ENCODE measurements at regions not wholly inside any gene's neighbourhood (a gene's known extent, or its start where the extent isn't known, plus 50 kb on each side); places are given as distances from the start of the nearest gene placed in this dataset.
"Not testable (repeated sequence)": the region's sequence is repeated elsewhere in the genome, so short reads cannot be mapped to it uniquely, and the experiment has no call there.

DNA sequence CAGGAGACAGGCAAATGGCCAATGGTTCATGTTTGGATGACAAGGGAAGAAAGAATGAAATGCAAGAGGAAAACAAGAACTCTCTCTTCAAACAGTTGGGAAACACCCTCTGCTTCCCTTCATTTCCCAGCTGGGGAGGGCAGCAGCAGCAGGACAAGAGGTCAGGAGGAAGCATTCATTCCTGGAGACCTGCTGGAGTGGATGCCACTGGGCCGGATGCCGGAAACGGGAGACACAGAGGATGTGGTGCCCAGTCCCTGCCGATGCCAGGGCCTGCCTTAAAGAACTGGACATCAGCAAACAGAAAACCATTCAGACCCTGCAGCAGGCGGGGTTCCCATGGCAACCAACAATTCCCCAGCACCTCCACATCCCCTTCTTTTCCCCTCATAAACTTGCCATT lies 102.3 kb upstream of the ZNF648 start:
- WGBS, 3 donors = 25 to 39% (median 25%) methylated on average over 5 of the region's 5 CpGs
- TF ChIP-seq POLR2A (IDR thresholded peaks at IDR 0.05) (no peak), EP300 (IDR thresholded peaks at IDR 0.05) (peak; percentile 31)
- TF ChIP-seq, protein P1, sequence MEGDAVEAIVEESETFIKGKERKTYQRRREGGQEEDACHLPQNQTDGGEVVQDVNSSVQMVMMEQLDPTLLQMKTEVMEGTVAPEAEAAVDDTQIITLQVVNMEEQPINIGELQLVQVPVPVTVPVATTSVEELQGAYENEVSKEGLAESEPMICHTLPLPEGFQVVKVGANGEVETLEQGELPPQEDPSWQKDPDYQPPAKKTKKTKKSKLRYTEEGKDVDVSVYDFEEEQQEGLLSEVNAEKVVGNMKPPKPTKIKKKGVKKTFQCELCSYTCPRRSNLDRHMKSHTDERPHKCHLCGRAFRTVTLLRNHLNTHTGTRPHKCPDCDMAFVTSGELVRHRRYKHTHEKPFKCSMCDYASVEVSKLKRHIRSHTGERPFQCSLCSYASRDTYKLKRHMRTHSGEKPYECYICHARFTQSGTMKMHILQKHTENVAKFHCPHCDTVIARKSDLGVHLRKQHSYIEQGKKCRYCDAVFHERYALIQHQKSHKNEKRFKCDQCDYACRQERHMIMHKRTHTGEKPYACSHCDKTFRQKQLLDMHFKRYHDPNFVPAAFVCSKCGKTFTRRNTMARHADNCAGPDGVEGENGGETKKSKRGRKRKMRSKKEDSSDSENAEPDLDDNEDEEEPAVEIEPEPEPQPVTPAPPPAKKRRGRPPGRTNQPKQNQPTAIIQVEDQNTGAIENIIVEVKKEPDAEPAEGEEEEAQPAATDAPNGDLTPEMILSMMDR (IDR thresholded peaks at IDR 0.05) = no peak

DNA sequence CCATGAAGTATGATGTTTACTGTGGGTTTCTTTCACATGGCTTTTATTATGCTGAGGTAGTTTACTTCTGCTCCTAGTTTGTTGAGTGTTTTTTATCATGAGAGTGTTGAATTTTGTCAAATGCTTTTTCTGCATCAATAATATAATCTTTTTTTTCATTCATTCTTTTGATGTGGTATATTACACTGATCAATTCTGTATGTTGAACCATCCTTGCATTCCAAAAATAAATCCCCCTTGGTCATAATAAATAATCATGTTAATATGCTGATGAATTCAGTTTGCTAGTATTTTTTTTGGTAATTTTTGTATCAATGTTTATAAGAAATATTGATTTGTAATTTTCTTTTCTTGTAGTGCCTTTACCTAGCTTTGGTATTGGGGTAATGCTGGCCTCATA lies 97.9 kb upstream of the ZNF648 start:
- Histone ChIP-seq H3K27me3 (no peaks in the 10 kb centered on the region), H3K9me3 (no peaks in the 10 kb centered on the region), H3K4me1 (ENCODE audit: insufficient read depth) (peaks cover 11% of the 10 kb centered on the region), H3K27ac (no peak overlapping the region), H3K4me3 (no peak overlapping the region), H3K36me3 (no peaks in the 10 kb centered on the region)
- intact Hi-C loops (cut with DNase I) = no loop called here
- DNase-seq = no peak
- TF ChIP-seq POLR2A (IDR thresholded peaks at IDR 0.05) = no peak
- TF ChIP-seq EP300 (IDR thresholded peaks at IDR 0.05) = no peak
- TF ChIP-seq, protein P1 (IDR thresholded peaks at IDR 0.05) = no peak

More for the DNA sequence above, 102.3 kb upstream of the ZNF648 start:
- peak; percentile 58 to 79 (median 77) for DNase-seq
- Histone ChIP-seq H3K27me3 (no peaks in the 10 kb centered on the region), H3K9me3 (no peaks in the 10 kb centered on the region), H3K4me1 (ENCODE audit: insufficient read depth) (peaks cover 11% of the 10 kb centered on the region), H3K36me3 (no peaks in the 10 kb centered on the region), H3K27ac (peak overlapping the region in 1 of 2 donors; percentile 39), H3K4me3 (no peak overlapping the region)
- intact Hi-C loops (cut with DNase I) = no loop called here

DNA sequence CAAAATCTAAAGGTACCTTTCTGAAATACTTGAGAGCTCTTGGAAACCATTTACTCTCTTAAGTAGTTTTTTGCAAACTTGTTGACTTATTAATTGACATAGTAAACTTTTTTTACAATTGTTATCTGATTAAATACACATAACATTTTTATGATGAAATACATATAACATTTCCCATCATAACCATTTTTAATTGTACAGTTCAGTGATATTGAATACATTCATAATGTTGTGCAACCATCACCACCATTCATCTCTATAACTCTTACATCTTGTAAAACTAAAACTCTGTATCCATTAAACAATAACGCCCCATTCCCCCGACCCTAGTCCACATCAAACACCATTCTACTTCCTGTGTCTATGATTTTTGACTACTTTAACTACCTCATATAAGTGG lies 95.7 kb upstream of the ZNF648 start:
- Histone ChIP-seq H3K27me3 (no peaks in the 10 kb centered on the region), H3K4me3 (no peak overlapping the region), H3K27ac (no peak overlapping the region), H3K4me1 (ENCODE audit: insufficient read depth) (no peaks in the 10 kb centered on the region), H3K9me3 (no peaks in the 10 kb centered on the region), H3K36me3 (no peaks in the 10 kb centered on the region)
- TF ChIP-seq POLR2A (IDR thresholded peaks at IDR 0.05) = no peak
- TF ChIP-seq, protein P1 (IDR thresholded peaks at IDR 0.05) = no peak
- TF ChIP-seq EP300 (IDR thresholded peaks at IDR 0.05) = no peak
- DNase-seq = no peak
- WGBS, 3 donors = 88 to 91% (median 89%) methylated on average over 2 of the region's 2 CpGs
- intact Hi-C loops (cut with DNase I) = no loop called here

DNA sequence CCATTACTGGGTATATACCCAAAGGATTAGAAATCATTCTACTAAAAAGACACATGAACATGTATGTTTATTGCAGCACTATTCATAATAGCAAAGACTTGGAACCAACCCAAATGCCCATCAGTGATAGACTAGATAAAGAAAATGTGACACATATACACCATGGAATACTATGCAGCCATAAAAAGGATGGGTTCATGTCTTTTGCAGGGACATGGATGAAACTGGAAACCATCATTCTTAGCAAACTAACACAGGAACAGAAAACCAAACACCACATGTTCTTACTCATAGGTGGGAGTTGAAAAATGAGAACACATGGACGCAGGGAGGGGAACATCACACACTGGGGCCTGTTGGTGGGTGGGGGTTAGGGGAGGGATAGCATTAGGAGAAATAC lies 92.9 kb upstream of the ZNF648 start:
- H3K27me3 ChIP-seq; H3K4me1 ChIP-seq (ENCODE audit: insufficient read depth); DNase-seq; H3K27ac ChIP-seq; H3K4me3 ChIP-seq; H3K36me3 ChIP-seq; intact Hi-C loops (cut with DNase I); H3K9me3 ChIP-seq: not testable (repeated sequence)
- WGBS, 3 donors = 89 to 96% (median 94%) methylated on average over 1 of the region's 1 CpG

DNA sequence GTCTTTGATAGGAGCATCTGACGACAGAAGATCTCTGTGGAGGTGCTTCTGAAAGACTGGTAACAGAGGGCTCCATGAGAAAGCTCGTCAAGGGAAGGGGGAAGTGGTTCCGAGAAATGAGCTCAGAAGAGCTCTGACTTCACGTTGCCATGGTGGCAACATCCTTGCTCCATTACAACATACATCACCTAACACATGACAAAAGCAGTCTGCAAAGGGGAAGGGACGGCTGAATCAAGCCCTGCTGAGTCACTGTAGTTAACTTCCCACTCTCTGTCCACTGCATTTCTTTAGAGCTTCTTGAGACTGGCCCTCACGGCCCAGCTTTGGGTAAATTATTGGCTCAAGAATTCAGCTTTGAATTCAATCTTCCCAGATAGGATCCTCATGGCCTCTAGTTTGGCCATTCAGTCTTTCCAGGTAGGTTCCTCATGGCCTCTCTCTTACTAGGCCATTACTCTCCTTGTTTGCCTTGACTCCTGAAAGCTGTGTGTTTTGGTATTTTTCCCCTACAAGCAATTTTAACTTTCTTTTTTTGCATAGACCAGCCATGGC lies 88.0 kb upstream of the ZNF648 start:
- Histone ChIP-seq H3K36me3 (no peaks in the 10 kb centered on the region), H3K9me3 (no peaks in the 10 kb centered on the region), H3K4me1 (ENCODE audit: insufficient read depth) (peaks cover 7% of the 10 kb centered on the region), H3K27ac (no peak overlapping the region), H3K27me3 (no peaks in the 10 kb centered on the region), H3K4me3 (no peak overlapping the region)
- intact Hi-C loops (cut with DNase I) = loop anchor here in 2 of 4 donors (10.0 kb wide), 2 partner anchors 55 to 155 kb away; no protein-coding TSS in a partner anchor
- 79 to 87% (median 79%) methylated on average over 6 of the region's 6 CpGs for WGBS, 3 donors
- no peak for TF ChIP-seq EP300 (IDR thresholded peaks at IDR 0.05)
- TF ChIP-seq POLR2A (IDR thresholded peaks at IDR 0.05) = no peak
- TF ChIP-seq, protein P1 (IDR thresholded peaks at IDR 0.05) = no peak
- DNase-seq = peak in 1 of 5 donors; percentile 44

All from ovary (tissue), 7 donors.